ENCODE measurements at regions not wholly inside any gene's neighbourhood (a gene's known extent, or its start where the extent isn't known, plus 50 kb on each side); places are given as distances from the start of the nearest gene placed in this dataset.

GRCh38 chr17:17412326-17412725, 64.5 kb upstream of the MED9 start:
- ChIA-PET CTCF (interaction anchor here (0.6 kb wide), 1 partner anchor 248 kb away, joined by 3 read pairs; no protein-coding TSS in a partner anchor), POLR2A (no interaction called here)
- Histone ChIP-seq H3K9me3 (ENCODE audit: control extremely low read depth in 1 of 3, control insufficient read depth in 2 of 3, insufficient read depth in 1 of 3, low read length in 2 of 3) (peaks cover 0 to 4% (median 0%) of the 10 kb centered on the region in 3 donors), H3K27ac (ENCODE audit: low read length in 2 of 2) (no peak overlapping the region), H3K4me3 (ENCODE audit: control extremely low read depth in 1 of 5, extremely low read depth in 1 of 5, insufficient read depth in 1 of 5, low read depth in 2 of 5, low read length in 4 of 5) (no peak overlapping the region), H3K4me2 (replicated peaks; ENCODE audit: low read depth, low read length, poor library complexity, severe bottlenecking) (no peak overlapping the region), H2AFZ (ENCODE audit: insufficient read depth, low read depth, low read length, poor library complexity, severe bottlenecking) (peak overlapping the region; percentile 8), H3K36me3 (replicated peaks in 1 of 2; ENCODE audit: control extremely low read depth in 1 of 2, control insufficient read depth in 1 of 2, extremely low read depth in 1 of 2, insufficient read depth in 2 of 2, low read length in 1 of 2) (no peaks in the 10 kb centered on the region), H3K4me1 (ENCODE audit: control insufficient read depth in 2 of 2, insufficient read depth in 2 of 2, low read length in 2 of 2) (peaks cover 0 to 2% of the 10 kb centered on the region in 2 donors), H3K27me3 (replicated peaks in 1 of 4; ENCODE audit: control extremely low read depth in 1 of 4, control insufficient read depth in 3 of 4, insufficient read depth in 4 of 4, low read length in 3 of 4) (peaks cover 0 to 10% (median 2%) of the 10 kb centered on the region in 4 experiments), H3K79me2 (ENCODE audit: control insufficient read depth, insufficient read depth, low read length) (no peaks in the 10 kb centered on the region), H4K20me1 (ENCODE audit: control insufficient read depth, insufficient read depth, low read length, poor library complexity, severe bottlenecking) (no peaks in the 10 kb centered on the region), H3K9ac (ENCODE audit: low read length) (no peak overlapping the region)
- H3K27me3 Mint-ChIP-seq: peaks cover 14% of the 10 kb centered on the region
- TF ChIP-seq EZH2 (IDR thresholded peaks at IDR 0.05; ENCODE audit: borderline replicate concordance, insufficient read depth, low read depth, low read length, poor library complexity, severe bottlenecking): no peak
- peaks cover 5% of the 10 kb centered on the region for H3K4me1 Mint-ChIP-seq
- DNase-seq (no peak), ATAC-seq (ENCODE audit: low read depth) (no peak)
- no peak overlapping the region for H3K4me3 Mint-ChIP-seq
- H3K9me3 Mint-ChIP-seq (ENCODE audit: insufficient read depth): peaks cover 3% of the 10 kb centered on the region
- 38% methylated on average over 4 of the region's 4 CpGs for WGBS (ENCODE audit: insufficient coverage)
- intact Hi-C loops (cut with micrococcal nuclease): no loop called here
- no peak overlapping the region for H3K27ac Mint-ChIP-seq

GRCh38 chr17:17413215-17413792, 63.5 kb upstream of the MED9 start:
- Histone ChIP-seq H4K20me1 (ENCODE audit: control insufficient read depth, insufficient read depth, low read length, poor library complexity, severe bottlenecking) (no peaks in the 10 kb centered on the region), H3K4me1 (ENCODE audit: control insufficient read depth in 2 of 2, insufficient read depth in 2 of 2, low read length in 2 of 2) (peaks cover 0 to 2% of the 10 kb centered on the region in 2 donors), H2AFZ (ENCODE audit: insufficient read depth, low read depth, low read length, poor library complexity, severe bottlenecking) (no peak overlapping the region), H3K27ac (ENCODE audit: low read length in 2 of 2) (no peak overlapping the region), H3K9me3 (ENCODE audit: control extremely low read depth in 1 of 3, control insufficient read depth in 2 of 3, insufficient read depth in 1 of 3, low read length in 2 of 3) (peaks cover 0 to 4% (median 0%) of the 10 kb centered on the region in 3 donors), H3K79me2 (ENCODE audit: control insufficient read depth, insufficient read depth, low read length) (no peaks in the 10 kb centered on the region), H3K27me3 (replicated peaks in 1 of 4; ENCODE audit: control extremely low read depth in 1 of 4, control insufficient read depth in 3 of 4, insufficient read depth in 4 of 4, low read length in 3 of 4) (peaks cover 0 to 10% (median 2%) of the 10 kb centered on the region in 4 experiments), H3K4me2 (replicated peaks; ENCODE audit: low read depth, low read length, poor library complexity, severe bottlenecking) (no peak overlapping the region), H3K9ac (ENCODE audit: low read length) (no peak overlapping the region), H3K36me3 (replicated peaks in 1 of 2; ENCODE audit: control extremely low read depth in 1 of 2, control insufficient read depth in 1 of 2, extremely low read depth in 1 of 2, insufficient read depth in 2 of 2, low read length in 1 of 2) (no peaks in the 10 kb centered on the region), H3K4me3 (ENCODE audit: control extremely low read depth in 1 of 5, extremely low read depth in 1 of 5, insufficient read depth in 1 of 5, low read depth in 2 of 5, low read length in 4 of 5) (no peak overlapping the region)
- intact Hi-C loops (cut with micrococcal nuclease): no loop called here
- peaks cover 14% of the 10 kb centered on the region for H3K27me3 Mint-ChIP-seq
- H3K4me1 Mint-ChIP-seq: peaks cover 5% of the 10 kb centered on the region
- CTCF ChIA-PET: interaction anchor here (1.2 kb wide), 1 partner anchor 22 kb away, joined by 3 read pairs; no protein-coding TSS in a partner anchor
- H3K27ac Mint-ChIP-seq: no peak overlapping the region
- no peak for ATAC-seq (ENCODE audit: low read depth)
- TF ChIP-seq EZH2 (IDR thresholded peaks at IDR 0.05; ENCODE audit: borderline replicate concordance, insufficient read depth, low read depth, low read length, poor library complexity, severe bottlenecking) (no peak), CTCF (IDR thresholded peaks at IDR 0.05) (no peak)
- DNase-seq: no peak
- WGBS (ENCODE audit: insufficient coverage): 100% methylated on average over 6 of the region's 6 CpGs
- peaks cover 3% of the 10 kb centered on the region for H3K9me3 Mint-ChIP-seq (ENCODE audit: insufficient read depth)
- no peak overlapping the region for H3K4me3 Mint-ChIP-seq
- POLR2A ChIA-PET: no interaction called here
